ENCODE measurements at regions not wholly inside any gene's neighbourhood (a gene's known extent, or its start where the extent isn't known, plus 50 kb on each side); places are given as distances from the start of the nearest gene placed in this dataset.
"Not testable (repeated sequence)": the region's sequence is repeated elsewhere in the genome, so short reads cannot be mapped to it uniquely, and the experiment has no call there.

GRCh38 chr12:33194389-33194788, 245.2 kb downstream of the SYT10 start:
- DNase-seq (ENCODE audit: extremely low read depth, low read depth): not testable (repeated sequence)

GRCh38 chr12:33192226-33192625, 247.4 kb downstream of the SYT10 start:
- no peak for DNase-seq (ENCODE audit: extremely low read depth, low read depth)

GRCh38 chr12:33187409-33187808, 252.2 kb downstream of the SYT10 start:
- no peak for DNase-seq (ENCODE audit: extremely low read depth, low read depth)

- no peak for DNase-seq (ENCODE audit: extremely low read depth, low read depth)
Measured at GRCh38 chr12:33184161-33184560, 255.5 kb downstream of the SYT10 start.

- no peak for DNase-seq (ENCODE audit: extremely low read depth, low read depth)
Measured at GRCh38 chr12:33182485-33182884, 257.1 kb downstream of the SYT10 start.

GRCh38 chr12:33180918-33181317, 258.7 kb downstream of the SYT10 start:
- DNase-seq (ENCODE audit: extremely low read depth, low read depth): no peak

GRCh38 chr12:33166260-33166659, 269.7 kb upstream of the PKP2 start:
- not testable (repeated sequence) for DNase-seq (ENCODE audit: extremely low read depth, low read depth)

- no peak for DNase-seq (ENCODE audit: extremely low read depth, low read depth)
Measured at GRCh38 chr12:33156042-33156441, 259.5 kb upstream of the PKP2 start.

- not testable (repeated sequence) for DNase-seq (ENCODE audit: extremely low read depth, low read depth)
Measured at GRCh38 chr12:33147292-33147691, 250.7 kb upstream of the PKP2 start.

- no peak for DNase-seq (ENCODE audit: extremely low read depth, low read depth)
Measured at GRCh38 chr12:33129500-33129899, 232.9 kb upstream of the PKP2 start.

GRCh38 chr12:33125755-33126154, 229.2 kb upstream of the PKP2 start:
- no peak for DNase-seq (ENCODE audit: extremely low read depth, low read depth)

GRCh38 chr12:33116284-33116683, 219.7 kb upstream of the PKP2 start:
- DNase-seq (ENCODE audit: extremely low read depth, low read depth): no peak

GRCh38 chr12:33115716-33116115, 219.1 kb upstream of the PKP2 start:
- DNase-seq (ENCODE audit: extremely low read depth, low read depth): no peak

GRCh38 chr12:33111850-33112249, 215.3 kb upstream of the PKP2 start:
- no peak for DNase-seq (ENCODE audit: extremely low read depth, low read depth)

GRCh38 chr12:33107827-33108226, 211.2 kb upstream of the PKP2 start:
- DNase-seq (ENCODE audit: extremely low read depth, low read depth): not testable (repeated sequence)

GRCh38 chr12:33093534-33093933, 197.0 kb upstream of the PKP2 start:
- no peak for DNase-seq (ENCODE audit: extremely low read depth, low read depth)

- DNase-seq (ENCODE audit: extremely low read depth, low read depth): not testable (repeated sequence)
Measured at GRCh38 chr12:33087876-33088275, 191.3 kb upstream of the PKP2 start.

- DNase-seq (ENCODE audit: extremely low read depth, low read depth): not testable (repeated sequence)
Measured at GRCh38 chr12:33076401-33076800, 179.8 kb upstream of the PKP2 start.

- not testable (repeated sequence) for DNase-seq (ENCODE audit: extremely low read depth, low read depth)
Measured at GRCh38 chr12:33075130-33075766, 178.7 kb upstream of the PKP2 start.

- no peak for DNase-seq (ENCODE audit: extremely low read depth, low read depth)
Measured at GRCh38 chr12:33061844-33062243, 165.3 kb upstream of the PKP2 start.

GRCh38 chr12:33054371-33054770, 157.8 kb upstream of the PKP2 start:
- no peak for DNase-seq (ENCODE audit: extremely low read depth, low read depth)

GRCh38 chr12:33052141-33053051, 155.8 kb upstream of the PKP2 start:
- no peak for DNase-seq (ENCODE audit: extremely low read depth, low read depth)

Measured in NCI-H460 (cell line).